ENCODE measurements at regions not wholly inside any gene's neighbourhood (a gene's known extent, or its start where the extent isn't known, plus 50 kb on each side); places are given as distances from the start of the nearest gene placed in this dataset.
"Not testable (repeated sequence)": the region's sequence is repeated elsewhere in the genome, so short reads cannot be mapped to it uniquely, and the experiment has no call there.

DNA sequence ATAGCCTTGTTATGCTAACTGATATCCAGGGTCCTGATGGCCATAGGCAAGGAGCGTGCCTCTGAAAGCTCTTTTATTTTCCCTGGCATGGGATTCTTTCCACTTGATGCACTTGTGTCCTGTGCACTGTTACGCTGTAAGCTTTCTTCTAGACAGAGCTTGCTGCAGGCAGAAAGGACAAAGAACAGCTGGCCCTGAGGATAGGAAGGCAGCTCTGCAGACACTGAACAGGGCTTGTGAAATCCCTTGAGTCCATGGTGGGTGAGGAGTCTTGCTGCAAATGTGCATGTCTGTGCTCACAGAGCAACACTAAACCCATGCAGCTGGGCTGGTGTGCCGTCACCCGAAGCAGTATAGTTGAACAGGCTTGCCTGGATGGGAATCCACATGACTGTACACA is 126.6 kb downstream of the AKAP11 start:
- no peak for DNase-seq (ENCODE audit: low read depth in 2 of 2)

- DNase-seq (ENCODE audit: low read depth in 2 of 2), result no peak
Observed at GRCh38 chr13:42400188-42400833, 128.4 kb downstream of the AKAP11 start.

DNA sequence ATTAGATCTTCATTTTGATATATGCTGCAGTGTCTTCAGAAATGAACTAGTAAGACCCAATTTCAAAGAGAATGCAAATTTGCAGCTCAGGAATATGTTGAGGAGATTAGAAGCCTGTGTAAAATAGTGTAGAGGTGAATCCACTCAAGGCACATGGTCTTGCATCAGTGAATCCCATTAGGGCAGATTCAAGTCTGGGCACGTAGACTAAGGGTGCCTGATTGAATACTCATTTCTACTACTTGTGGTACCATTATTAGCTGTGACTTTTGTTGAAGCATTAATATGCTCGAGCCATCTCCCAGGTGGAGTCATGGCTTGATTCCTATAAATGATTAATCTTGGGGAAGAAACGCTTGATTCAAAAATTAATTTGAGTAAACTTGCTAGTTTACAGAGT is 129.4 kb downstream of the AKAP11 start:
- DNase-seq (ENCODE audit: low read depth in 2 of 2), result no peak

GRCh38 chr13:42405665-42406390 is 133.9 kb downstream of the AKAP11 start:
- peak in 1 of 2 experiments; percentile 58 for DNase-seq (ENCODE audit: low read depth in 2 of 2)

- no peak for DNase-seq (ENCODE audit: low read depth in 2 of 2)
Observed at GRCh38 chr13:42409075-42409474, 137.1 kb downstream of the AKAP11 start.

DNA sequence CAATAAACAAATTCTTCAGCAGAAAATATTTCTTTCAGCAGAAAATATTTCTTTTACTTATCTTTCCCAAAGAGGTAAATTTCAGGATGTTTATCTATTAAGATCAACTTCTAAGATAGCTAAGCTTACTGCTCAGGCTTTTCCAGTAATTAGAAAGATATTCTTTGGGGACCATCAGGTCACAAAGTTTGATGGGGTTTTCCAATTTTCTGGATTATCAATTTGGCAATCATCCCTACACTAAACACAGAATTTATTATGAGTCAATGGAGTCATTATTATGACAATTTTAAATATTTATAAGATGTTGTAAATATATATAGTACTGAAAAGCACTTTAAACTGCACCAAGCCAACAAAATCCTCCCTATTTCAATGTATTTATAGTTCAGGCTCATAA is 137.6 kb downstream of the AKAP11 start:
- DNase-seq (ENCODE audit: low read depth in 2 of 2), result no peak

DNA sequence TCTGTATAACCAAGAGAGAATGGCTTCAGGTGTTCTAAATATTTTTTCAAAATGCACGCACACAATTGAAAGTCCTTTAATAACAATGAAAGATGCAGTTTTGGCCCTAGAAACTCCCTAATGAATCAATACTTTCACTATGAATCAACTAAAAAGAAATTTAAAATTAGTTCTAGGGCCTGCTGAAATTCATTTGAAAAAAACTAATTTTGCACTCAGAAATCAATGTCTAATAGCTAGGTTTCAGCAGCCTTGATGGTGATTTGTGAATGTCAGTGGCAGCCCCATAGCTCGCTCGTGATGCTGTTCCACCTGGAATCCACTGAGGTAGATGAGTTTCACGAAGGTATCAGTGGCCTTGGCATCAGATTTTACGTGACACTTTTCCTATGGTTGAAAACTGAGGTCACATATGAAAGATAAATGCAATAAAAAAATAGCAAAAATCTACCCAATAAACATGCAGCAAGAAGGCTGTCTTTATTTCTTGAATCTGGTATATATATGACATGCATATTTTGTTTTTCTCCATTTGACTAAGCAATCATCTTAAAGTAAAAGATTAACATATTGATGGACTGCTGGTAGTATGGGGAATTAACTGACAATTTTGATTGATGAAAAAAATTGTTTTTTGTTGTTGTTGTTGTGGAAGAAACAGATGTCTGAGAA is 141.0 kb downstream of the AKAP11 start:
- no peak for DNase-seq (ENCODE audit: low read depth in 2 of 2)

DNA sequence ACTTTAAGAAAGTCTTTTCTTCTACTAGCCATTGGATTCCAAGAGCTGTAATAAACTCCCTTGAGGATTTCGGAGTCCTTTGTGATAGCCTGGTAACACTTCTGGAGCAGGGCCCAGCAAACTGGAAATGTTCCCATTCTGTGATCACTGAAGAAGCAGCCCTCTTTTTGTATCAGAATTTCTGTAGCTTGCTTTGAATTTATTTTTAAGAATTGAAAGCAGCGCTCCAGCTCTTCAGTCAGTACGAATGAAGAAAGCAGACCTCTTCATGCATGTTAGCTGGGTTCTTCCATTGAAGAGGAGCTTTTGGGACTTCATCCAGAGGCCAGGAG is 141.5 kb downstream of the AKAP11 start:
- DNase-seq (ENCODE audit: low read depth in 2 of 2), result no peak

GRCh38 chr13:42417626-42418025 is 145.7 kb downstream of the AKAP11 start:
- no peak for DNase-seq (ENCODE audit: low read depth in 2 of 2)

DNA sequence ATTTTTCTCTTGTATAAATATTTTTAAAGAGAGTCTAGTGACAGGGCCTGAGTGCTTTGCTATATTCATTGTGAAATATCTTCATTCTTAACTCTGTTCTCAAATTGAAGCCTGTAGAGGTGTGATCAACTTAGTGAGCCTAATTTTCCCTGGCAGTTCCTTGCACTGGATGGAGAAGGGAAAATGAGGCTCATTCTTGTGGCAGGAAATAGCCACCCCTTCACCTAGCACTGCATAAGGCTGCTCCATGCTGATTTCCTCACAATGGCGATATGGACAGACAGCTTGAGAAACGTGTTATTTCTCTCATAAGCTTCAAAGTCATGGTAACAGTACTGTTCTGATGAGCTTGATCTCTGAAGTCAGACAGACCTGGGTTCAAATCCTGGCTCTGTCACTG is 146.2 kb downstream of the AKAP11 start:
- no peak for DNase-seq (ENCODE audit: low read depth in 2 of 2)

GRCh38 chr13:42420304-42420703 is 148.4 kb downstream of the AKAP11 start:
- DNase-seq (ENCODE audit: low read depth in 2 of 2), result peak; percentile 23 to 56

DNA sequence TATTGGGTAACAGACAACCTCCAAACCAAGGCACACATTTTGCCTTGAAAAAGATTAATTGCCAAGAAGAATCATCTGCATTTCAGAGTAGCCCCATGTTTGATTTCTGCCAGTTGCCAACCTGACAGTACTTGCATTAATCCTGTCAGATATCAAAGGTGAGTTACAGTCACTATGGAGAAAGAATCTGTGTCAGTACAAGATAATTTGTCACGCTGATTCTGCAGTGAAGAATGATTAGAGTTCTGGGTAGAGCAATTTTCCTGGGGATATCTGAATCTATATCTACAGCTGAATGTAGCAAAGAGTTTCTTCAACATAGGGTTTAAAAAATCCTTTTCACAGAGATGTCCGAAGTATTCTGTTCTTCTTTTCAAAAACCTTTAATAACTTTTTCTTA is 150.7 kb downstream of the AKAP11 start:
- DNase-seq (ENCODE audit: low read depth in 2 of 2), result no peak

- DNase-seq (ENCODE audit: low read depth in 2 of 2), result no peak
Observed at GRCh38 chr13:42424182-42424581, 149.8 kb upstream of the TNFSF11 start.

GRCh38 chr13:42445354-42445753 is 128.6 kb upstream of the TNFSF11 start:
- DNase-seq (ENCODE audit: low read depth in 2 of 2), result no peak

DNA sequence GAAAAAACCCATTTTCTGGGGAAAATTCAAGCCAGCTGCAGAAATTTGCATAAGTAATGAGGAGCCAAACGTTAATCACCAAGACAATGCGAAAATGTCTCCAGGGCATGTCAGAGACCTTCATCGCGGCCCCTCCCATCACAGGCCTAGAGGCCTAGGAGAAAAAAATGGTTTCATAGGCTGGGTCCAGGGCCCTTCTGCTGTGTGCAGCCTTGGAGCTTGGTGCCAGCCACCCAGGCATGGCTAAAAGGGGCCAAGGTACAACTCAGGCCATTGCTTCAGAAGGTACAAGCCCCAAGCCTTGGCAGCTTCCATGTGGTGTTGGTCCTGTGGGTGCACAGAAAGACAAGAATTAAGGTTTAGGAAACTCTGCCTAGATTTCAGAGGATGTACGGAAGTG is 127.4 kb upstream of the TNFSF11 start:
- DNase-seq (ENCODE audit: low read depth in 2 of 2), result not testable (repeated sequence)

GRCh38 chr13:42453091-42453645 is 120.8 kb upstream of the TNFSF11 start:
- no peak for DNase-seq (ENCODE audit: low read depth in 2 of 2)

DNA sequence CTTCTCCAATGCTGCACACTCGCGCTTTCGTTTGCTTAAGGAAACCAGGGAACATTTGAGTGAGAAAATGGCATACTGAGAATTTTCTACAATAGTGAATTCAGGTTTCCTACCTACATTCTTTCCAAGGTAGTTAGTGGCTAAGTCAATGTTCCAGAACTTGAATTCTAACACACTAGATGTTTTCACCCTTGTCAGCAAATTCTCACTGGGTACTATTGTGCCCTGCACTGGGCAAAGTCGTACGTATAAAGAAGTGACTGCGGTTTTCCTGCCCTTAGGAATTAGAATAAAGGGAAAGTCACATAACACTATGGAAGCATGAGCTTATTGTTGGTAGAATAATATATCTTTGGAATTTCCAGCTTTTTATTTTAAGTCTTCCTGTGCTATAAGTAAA is 119.2 kb upstream of the TNFSF11 start:
- no peak for DNase-seq (ENCODE audit: low read depth in 2 of 2)

DNA sequence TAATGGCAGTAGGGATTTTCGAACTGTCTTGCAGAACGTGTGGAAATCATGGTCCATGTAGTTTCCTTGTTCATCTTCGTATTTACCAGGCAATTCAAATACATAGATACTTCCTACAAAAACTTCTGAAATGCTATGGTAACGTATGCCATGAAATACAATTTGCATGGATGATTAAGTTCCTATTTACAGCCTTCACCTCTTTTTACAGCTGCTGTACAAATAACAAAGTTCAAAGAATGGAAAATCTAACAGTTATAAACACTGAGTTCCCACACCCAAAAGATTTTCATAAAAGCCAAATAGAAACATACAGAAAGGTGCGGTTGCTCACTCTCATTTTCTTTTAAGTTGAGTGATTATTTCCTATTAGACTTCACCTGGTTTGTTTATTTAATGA is 115.8 kb upstream of the TNFSF11 start:
- no peak for DNase-seq (ENCODE audit: low read depth in 2 of 2)

- DNase-seq (ENCODE audit: low read depth in 2 of 2), result no peak
Observed at GRCh38 chr13:42466123-42466522, 107.8 kb upstream of the TNFSF11 start.

DNA sequence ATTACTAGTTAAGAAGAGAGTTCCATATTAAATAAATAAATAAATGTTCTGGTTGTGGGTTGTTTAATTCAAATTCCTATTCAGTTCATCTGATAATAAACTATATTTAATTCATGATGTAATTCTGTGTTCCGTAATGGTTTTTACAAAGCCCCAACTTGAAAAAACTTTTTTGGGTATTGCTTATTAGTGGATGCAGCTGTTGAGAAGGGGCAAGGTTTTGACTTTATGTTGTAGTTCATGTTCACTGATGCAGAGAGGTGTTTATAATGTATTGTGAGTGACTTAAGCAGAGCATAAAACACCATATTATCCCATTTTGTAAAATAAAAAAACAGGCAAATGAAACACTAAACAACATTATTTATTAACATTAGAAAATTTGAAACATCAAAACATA is 107.3 kb upstream of the TNFSF11 start:
- no peak for DNase-seq (ENCODE audit: low read depth in 2 of 2)

DNA sequence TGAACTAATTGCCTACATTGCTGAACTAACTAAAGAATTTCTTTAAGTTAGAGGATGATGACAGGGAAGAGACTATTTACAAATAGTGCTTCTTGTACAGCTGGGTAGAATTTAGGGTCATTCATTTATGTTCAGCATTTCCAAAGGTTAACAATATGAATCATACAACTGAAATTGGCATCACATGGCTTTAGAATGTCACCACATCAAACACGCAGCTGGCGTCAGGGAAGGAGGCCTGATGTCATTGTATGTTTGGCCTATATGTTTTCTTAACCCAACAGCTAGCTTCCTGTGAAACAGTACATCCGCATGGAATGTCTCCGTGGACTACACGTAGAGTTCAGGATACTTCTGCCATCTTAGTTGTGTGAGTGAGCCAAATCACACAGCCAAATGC is 99.0 kb upstream of the TNFSF11 start:
- no peak for DNase-seq (ENCODE audit: low read depth in 2 of 2)

GRCh38 chr13:42477596-42478190 is 96.3 kb upstream of the TNFSF11 start:
- no peak for DNase-seq (ENCODE audit: low read depth in 2 of 2)

Data from stimulated activated CD4-positive, alpha-beta T cell treated with anti-CD3 and anti-CD28 coated beads, Interleukin-12 subunit alpha, Interleukin-12 subunit beta, amount 100 ng/mL, for 24 hours (primary cell).